Iris pigment epithelial cell (primary cell): ENCODE measurements at regions not wholly inside any gene's neighbourhood (a gene's known extent, or its start where the extent isn't known, plus 50 kb on each side); places are given as distances from the start of the nearest gene placed in this dataset.
"Not testable (repeated sequence)": the region's sequence is repeated elsewhere in the genome, so short reads cannot be mapped to it uniquely, and the experiment has no call there.

Source experiments
- DNase-seq: peaks from one replicate; pipeline ENCODE4 v3.0.0-alpha.2; 2011; ENCODE audit warnings: low read depth

DNA sequence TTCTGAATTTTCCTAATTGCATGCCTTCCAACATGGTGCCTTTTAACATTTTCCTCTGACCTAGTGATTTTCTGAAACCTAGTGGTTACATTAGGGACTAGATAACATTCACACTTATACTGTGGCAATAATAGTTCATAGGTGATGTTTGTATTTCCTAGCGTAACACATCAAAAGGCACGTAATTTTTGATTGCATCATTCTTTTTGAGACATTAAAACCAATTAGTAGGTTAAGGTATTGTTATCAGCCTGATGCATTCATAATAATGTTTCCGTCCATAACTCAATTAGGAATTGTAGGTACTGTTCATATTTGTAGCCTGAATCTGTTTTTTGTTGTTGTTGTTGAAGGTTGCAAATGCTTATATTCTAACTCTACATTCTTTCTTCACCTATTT, 192.4 kb downstream of the ANXA1 start:
- no peak for DNase-seq

- DNase-seq = no peak
Measured at GRCh38 chr9:73347123-73347522, 195.5 kb downstream of the ANXA1 start.

GRCh38 chr9:73347720-73348119, 196.1 kb downstream of the ANXA1 start:
- DNase-seq = no peak

DNA sequence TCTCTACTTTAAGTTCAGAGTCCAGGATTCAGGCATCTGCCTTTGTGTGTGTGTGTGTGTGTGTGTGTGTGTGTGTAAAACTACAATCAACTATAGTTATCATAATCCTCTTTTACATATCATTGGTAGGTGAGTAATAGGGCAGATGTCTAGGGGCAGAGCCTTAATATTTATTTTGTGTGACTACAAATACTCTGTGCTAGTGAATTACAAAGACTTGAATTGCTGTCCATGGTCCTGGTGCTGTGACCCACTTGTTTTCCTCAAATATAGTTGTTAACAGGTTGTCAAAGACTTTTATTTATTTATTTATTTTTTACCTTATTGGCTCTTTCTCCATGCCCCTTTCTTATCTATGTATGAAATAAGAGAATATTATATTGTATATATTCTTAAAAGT, 196.8 kb downstream of the ANXA1 start:
- peak; percentile 33 for DNase-seq

DNA sequence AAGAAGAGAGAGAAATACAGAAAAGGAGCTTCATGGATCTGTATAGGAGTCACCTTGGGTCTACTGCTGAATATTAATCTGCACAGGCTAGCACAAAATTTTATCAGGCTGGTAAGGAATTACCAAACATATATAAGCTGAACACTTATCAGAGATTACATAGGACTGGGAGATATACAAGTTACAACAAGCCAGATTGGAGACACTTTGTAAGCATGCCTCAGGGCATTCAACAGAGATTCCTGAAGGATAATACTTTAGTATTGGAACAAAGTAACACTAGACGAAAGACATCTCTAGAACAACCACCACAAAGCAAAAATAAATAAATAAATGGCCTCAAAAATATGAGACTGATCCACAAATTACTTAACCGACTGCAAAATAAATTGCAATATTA, 197.8 kb downstream of the ANXA1 start:
- DNase-seq = no peak

GRCh38 chr9:73357607-73358006, 205.9 kb downstream of the ANXA1 start:
- no peak for DNase-seq

DNA sequence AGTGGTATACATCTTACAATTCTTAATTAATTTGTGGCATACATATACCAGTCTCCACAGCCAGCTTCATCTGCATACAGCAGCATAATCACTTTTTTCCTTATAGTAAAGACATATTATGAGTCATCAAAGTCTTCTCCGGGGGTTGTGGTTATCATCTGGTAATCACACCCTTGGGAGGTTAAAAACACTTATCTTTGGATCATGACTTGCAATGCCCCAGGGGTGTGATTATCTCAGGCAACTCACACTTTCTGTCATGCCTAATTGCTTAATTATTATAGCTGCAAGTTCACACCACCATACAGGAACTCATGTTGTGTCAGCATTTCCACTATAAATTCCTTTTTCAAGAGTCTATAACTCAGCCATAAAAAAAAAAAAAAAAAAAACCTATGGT, 218.4 kb downstream of the ANXA1 start:
- DNase-seq = peak; percentile 8

GRCh38 chr9:73371801-73372200, 220.1 kb downstream of the ANXA1 start:
- peak; percentile 7 for DNase-seq

DNA sequence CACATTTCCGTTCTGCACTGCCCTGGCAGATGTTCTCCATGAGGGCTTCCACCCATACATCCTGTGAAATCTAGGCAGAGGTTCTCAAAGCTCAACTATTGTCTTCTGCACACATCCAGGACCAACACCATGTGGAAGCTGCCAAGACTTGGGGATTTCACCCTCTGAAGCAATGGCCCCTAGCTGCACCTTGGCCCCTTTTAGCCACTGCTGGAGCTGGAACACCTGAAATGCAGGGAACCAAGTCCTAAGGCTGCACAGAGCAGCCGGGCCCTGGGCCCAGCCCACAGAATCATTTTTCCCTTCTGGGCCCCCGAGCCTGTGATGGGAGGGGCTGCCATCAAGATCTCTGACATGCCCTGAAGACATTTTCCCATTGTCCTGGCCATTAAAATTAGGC, 228.7 kb downstream of the ANXA1 start:
- DNase-seq = no peak

DNA sequence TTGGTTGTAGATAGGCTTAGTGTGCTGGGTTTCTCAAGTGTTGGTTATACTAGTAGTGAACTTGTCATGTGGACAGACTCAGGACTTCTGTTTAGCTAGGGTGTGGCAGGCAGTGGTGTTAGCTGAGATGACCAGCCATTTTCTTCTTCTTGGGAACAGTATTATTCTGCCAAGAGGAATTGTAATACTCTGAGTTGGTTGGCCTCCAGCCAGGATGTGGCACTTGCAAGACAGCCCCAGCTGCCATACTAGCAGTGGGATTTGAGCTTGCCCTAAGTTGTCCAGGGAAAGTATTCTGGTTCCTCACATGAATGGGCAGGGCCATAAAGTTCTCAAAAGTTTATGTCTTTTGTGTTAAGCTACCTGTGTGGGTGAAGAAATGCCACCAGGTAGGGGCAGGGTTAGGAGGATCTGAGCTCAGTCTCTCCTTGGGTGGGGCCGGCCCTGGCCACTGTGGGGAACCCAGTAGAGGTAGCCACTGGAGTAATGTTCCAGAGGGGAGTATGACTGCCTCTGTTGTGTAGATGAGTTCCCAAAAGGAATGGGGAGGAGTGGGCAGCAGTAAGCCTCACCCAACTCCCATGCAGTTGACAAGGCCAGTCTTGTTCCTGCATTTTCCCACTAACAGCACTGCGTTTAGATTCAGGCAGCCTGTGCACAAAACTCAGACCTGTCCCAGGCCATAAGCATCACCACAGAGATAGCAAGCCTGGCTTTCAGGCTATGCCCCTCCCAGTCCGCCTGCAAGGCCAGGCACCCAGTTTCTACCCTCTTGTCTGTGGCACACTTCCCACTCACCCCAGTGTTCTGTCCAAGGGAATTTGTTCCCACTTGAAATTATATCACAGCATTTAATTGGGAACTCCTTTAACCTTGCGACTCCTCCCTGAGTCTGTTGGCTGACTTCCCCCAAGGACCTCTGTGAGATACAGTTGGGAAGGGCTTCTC, 250.7 kb downstream of the ANXA1 start:
- no peak for DNase-seq

DNA sequence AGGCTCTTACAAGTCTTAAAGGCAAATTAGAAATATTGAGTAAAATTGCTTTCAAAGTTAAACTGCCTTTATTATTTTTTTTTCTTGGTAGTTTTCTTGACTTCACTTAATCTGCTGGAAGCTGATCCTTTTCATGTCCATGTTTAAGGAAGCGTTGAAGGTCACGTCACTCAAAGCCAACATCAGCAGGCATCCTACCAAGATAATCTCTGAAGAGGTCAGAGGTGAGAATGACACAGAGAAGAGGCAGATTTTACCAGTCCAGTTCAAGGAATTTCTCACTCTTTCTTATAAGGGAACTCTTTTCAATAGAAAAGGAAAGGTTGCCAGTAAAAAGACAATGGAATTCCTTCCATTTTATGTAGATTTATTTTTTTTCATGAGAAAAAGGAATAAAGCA, 259.8 kb downstream of the ANXA1 start:
- no peak for DNase-seq

- no peak for DNase-seq
Measured at GRCh38 chr9:73412874-73413273, 261.2 kb downstream of the ANXA1 start.

DNA sequence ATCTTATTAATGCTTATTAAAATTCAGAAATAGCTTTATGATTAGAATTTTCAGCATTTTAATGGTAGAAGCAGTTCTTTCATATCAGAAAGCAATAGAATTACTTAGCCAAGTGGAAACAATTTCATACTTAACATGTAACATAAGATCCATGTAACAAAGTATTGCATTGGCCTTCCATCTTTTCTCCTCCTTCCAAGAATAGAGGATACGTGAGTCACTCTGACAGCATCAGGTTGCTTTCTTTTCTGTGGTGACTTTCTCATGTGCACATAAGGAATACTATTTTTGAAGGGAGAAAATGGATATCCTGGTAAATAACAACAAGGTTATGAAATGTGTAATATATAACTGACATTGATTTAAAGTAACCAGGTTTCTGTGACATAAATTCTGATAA, 272.2 kb downstream of the ANXA1 start:
- peak; percentile 15 for DNase-seq

GRCh38 chr9:73426269-73426668, 274.6 kb downstream of the ANXA1 start:
- no peak for DNase-seq

DNA sequence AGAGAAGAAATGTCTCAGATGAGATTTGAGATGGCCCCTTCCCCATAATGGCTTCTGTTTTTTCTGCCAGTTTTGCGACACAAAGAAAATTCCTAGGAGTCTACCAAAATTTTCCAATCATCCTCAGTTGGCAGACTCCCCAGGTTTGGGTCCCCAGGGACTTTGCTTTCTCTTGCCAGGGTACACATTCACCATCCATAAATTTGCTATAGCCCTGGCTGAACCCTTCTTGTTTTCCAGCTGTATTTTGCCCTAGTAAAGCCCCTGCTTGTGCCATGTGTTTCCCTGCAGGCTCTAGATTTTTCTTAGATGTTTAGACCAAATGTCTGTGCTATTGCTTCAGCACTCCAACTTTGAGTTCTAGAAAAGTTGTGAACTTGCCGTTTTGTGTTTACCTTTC, 283.2 kb downstream of the ANXA1 start:
- DNase-seq = no peak

DNA sequence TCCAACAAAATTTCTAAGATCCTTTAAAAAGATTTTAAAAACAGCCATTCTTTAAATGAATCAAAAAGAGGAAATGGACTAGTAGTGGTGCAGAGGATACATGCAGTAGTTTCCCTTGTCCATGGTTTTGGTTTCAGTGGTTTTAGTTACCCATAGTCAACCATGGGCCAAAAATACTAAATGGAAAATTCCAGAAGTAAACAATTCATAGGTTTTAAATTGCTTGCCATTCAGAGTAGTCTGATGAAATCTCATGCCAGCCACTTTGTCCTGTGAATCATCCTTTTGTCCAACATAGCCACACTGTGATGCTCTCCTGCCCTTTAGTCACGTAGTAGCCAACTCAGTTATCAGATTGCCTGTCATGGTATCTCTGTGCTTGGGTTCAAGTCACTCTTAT, 286.1 kb downstream of the ANXA1 start:
- DNase-seq = peak; percentile 29

DNA sequence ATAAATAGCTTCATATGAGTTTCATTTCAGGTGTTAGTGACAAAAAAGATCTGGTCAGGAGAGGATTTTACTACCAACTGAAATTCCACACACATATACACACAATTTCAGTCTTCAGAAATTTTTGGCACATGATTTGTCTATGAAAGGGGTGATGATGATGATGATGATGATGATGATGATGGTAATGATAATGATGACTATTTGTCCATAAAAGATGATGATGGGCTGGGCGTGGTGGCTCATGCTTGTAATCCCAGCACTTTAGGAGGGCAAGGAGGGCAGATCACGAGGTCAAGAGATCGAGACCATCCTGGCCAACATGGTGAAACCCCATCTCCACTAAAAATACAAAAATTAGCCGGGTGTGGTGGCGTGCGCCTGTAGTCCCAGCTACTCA, 288.2 kb downstream of the ANXA1 start:
- DNase-seq = not testable (repeated sequence)

- DNase-seq = no peak
Measured at GRCh38 chr9:73441223-73441622, 289.6 kb downstream of the ANXA1 start.

- DNase-seq = peak; percentile 69
Measured at GRCh38 chr9:73441890-73442818, 290.5 kb downstream of the ANXA1 start.

- DNase-seq = no peak
Measured at GRCh38 chr9:73444821-73445220, 293.2 kb downstream of the ANXA1 start.

GRCh38 chr9:73445384-73445783, 293.7 kb downstream of the ANXA1 start:
- peak; percentile 62 for DNase-seq

GRCh38 chr9:73446306-73446705, 294.6 kb downstream of the ANXA1 start:
- DNase-seq = no peak

DNA sequence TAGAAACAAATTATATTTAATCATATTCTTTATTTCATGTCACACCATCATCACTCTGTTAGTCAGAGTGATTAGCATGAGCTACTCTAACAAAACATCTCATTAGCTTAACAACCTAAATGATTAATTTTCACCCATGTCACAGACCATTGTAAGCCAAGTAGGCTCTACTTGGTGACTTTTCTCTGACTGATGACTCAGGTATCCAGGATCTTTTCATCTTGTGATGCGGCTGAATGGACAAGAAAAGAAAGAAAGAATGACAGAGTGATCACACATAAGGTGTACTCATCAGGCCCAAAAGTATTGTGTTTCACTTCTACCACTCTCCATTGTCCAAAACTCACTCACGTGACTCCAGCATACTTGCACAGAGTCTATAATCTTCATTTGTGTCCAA, 299.3 kb downstream of the ANXA1 start:
- DNase-seq = no peak
